Fibroblast of skin of right quadriceps (primary cell): ENCODE measurements at regions not wholly inside any gene's neighbourhood (a gene's known extent, or its start where the extent isn't known, plus 50 kb on each side); places are given as distances from the start of the nearest gene placed in this dataset.

ENCODE experiments used
- DNase-seq: peaks from one replicate; pipeline ENCODE4 v3.0.0-alpha.2; 2013

GRCh38 chr5:8150791-8151190 is 281.8 kb downstream of the MTRR start:
- no peak for DNase-seq

DNA sequence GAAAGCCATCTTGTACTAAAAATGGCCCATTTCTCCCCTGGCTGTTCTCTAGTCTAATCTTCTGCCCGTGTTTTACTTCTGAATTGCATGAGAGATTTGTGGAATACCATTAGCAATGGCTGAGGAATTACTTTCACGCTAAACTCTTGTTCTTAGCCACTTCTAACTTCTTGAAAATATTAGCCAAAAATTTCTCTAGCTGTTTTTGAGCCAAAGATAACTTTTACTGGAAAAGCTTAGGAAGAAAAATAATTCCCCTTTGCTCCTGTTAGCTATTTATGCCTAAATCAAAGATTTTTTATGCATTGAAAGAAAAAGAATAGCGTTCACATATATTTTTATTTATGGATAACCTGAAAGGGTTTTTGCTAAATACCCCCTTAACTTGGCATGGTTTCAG is 287.8 kb downstream of the MTRR start:
- no peak for DNase-seq

DNA sequence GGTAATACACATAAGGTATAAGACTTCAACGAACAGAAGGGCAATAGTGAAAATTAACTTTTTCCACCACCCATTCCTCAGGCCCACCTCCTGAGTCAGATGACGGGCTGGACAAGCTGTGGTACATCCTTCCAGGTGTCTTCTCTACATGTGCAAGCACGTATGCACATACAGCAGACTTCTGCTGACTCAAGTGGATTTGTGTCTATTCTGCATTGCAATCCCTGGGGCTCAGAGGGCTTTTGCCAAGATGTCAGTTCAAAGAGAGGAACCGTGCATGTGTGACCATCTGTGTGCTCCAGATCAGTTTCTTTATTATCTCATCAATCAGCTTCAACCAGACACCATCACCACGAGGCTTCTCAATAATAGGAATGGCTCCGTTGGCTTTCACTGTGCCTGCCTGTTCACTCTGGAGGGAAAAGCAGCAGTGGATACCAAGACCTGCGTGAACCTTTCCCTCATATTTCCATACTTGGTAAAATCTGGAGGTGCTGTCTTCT is 288.4 kb downstream of the MTRR start:
- no peak for DNase-seq

GRCh38 chr5:8176101-8176693 is 307.2 kb downstream of the MTRR start:
- DNase-seq, result peak; percentile 22

GRCh38 chr5:8184455-8185063 is 315.6 kb downstream of the MTRR start:
- DNase-seq, result peak; percentile 20

GRCh38 chr5:8185852-8186251 is 316.9 kb downstream of the MTRR start:
- no peak for DNase-seq

- DNase-seq, result no peak
Observed at GRCh38 chr5:8188874-8189565, 320.1 kb downstream of the MTRR start.

DNA sequence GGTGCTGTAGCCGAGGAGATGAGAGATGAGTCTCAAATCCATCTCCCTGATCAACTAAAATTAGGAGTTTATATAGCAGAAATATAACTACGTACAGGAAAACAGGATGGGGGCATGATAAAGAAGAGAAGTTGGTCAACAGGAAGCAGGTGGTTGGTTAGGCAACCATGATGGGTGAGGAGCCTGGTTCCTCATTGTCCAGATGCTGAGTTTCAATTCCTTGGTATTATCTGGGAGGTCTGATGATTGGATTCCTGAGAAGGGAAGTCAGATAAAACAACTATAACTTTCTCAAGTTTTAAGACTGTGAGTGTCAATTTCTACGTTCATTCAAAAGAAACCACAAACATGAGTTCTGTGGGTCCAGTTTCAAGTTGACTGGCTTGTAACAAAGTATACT is 323.9 kb downstream of the MTRR start:
- no peak for DNase-seq

- no peak for DNase-seq
Observed at GRCh38 chr5:8196061-8196460, 327.1 kb downstream of the MTRR start.

- no peak for DNase-seq
Observed at GRCh38 chr5:8208307-8208706, 339.4 kb downstream of the MTRR start.

DNA sequence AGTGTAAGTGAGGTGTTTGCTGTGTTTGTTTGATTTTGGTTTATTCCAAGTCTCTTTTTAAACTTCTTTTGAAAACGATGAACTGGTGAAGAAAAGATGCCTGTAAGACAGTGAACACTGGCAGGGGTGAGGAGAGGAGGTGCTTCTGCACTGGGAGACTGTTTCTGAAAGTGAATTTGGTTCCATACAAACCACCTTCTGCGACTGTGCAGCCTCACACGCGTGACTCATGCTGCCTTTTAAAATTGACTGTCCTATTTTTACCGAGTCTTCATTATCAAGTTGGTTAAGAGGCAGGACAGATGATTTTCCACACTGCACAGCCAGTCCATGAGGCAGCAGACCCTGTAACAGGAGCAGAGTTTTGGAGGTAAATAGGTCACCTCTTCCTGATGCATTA is 340.6 kb downstream of the MTRR start:
- no peak for DNase-seq

GRCh38 chr5:8213701-8214240 is 344.8 kb downstream of the MTRR start:
- no peak for DNase-seq

DNA sequence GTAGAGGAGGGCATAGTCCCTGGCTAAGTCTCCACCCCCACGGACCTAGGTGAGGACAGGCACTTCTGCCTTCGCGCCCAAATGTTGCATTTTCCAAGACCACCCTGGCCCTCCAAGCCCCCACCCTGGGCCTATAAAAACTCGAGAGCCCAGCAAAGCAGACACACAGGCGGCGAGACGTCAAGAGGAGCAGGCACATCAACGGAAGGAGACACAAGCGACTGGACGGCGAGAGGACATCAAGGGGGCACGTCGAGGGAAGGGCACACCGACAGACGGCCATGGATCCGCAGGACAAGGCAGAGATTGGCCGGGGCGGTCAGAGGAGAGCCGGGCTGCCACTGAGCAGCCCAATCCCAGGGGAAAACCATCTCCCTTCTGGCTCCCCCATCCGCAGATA is 348.0 kb downstream of the MTRR start:
- no peak for DNase-seq

DNA sequence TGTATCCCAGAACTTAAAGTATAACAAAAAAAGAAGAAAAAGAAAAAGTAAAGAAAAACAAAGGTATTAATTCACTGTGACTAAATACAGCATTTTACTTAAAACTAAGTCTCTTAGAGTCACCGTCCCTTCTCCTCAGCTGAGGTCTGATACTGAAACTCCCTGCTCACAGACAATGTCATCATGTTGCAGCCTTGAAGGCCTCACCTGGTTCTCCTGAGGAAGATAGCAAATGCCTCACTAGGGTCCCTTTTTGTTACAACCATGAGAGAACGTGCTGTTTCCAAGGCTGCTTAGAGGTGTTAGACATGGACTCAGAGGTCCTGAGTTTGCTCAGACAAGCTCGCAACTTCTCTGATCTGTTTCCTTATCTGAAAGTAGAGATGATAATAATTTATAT is 357.2 kb downstream of the MTRR start:
- no peak for DNase-seq

DNA sequence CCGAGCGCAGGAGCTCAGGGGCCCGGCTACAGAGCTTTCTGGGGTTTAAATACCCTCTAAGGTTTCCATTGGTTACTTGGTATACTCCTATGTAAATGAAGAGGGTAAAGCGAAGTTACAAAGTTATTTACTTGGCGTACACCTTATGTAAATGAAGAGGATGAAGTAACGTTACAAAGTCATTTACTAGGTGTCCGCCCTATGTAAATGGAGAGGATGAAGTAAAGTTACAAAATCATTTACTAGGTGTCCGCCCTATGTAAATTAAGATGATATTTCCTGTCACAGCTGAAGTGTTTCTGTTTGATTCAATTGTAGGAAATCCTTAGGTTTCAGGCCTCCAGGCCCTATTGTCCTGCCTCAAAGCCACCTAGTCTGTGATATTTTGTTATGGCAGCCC is 358.2 kb downstream of the MTRR start:
- DNase-seq, result no peak

DNA sequence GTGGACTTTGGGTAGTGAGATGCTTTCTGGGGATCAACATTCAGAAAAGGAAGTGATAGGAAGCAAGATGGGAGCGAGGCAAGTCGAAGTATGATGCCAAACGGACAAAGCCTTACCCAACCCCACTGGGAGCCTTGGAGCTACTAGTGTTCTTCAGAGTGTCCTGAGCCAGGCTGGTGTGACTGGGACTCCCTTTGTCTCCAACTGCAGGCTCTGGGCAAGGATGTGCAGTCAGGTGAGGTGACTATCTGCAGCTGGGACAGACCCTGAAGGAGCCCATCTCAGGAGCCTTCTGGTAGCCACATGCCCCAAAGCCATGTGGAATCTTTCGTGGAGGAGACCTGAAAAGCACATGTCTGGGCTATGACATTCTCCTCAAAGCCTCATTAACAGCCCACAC is 360.6 kb downstream of the MTRR start:
- DNase-seq, result no peak

DNA sequence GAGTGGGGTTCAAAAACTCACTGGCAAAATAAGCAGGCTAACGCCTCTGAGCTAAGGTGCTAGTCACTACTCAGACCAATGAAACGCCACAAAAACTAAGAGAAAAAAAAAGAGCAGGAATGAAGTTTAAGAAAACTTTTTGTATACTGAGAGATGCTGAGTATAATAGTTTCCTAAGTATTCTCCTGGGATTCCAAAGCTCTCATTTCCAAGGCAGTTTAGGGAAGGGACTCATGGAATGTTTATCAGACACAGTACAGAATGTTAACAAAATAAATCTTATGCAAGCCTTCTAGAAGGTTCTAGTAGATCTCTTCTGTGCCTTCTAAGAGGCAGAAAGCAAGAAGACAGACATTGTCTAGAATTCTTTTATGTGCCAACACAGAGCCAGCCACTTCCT is 361.9 kb downstream of the MTRR start:
- DNase-seq, result no peak

- DNase-seq, result no peak
Observed at GRCh38 chr5:8233479-8233878, 364.5 kb downstream of the MTRR start.

DNA sequence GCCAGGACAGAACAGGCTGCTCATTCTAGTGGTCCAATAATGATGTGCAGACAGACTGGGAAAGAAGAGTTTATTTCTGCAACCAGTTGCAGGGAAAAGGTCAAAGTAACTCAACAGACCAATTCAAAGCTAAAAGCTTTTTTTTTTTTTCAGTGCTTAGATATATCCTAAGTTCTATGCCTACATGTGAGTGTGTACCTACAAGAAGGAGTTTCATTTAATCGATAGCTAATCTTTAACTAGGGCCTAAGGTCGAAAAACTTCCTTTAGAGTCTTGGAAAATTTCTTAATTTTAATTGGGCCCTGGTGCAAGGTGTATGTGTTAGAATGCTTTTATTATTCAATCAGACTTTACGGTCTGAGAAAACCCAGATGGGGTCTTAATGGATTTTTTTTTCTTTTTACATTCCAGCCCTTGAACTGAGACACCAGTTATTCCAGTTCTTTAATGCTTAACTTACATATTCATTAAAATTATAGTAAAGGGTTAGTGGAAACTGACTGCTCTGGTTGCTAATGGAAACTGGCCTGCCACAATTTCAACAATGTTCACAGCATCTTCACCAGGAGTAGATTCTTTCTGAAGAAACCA is 365.3 kb downstream of the MTRR start:
- DNase-seq, result no peak

DNA sequence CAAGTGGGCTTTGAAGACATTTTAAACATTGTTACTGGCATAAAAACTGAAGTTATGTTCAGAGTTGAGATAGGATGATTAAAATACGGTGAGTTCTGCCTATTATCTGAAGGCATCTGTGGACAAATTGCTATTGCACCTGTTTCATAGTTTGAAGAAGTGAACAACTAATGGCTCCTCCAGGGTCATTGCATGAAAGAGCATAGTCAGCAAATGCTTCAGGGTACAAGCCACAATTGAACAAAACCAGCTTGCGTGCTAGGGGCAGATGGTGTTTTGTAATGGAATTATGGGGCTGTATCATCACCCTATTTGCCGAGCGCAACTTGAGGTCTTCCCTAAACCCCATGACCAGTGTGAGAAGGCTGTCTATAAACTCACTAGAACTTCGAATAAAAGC is 369.1 kb downstream of the MTRR start:
- DNase-seq, result no peak

DNA sequence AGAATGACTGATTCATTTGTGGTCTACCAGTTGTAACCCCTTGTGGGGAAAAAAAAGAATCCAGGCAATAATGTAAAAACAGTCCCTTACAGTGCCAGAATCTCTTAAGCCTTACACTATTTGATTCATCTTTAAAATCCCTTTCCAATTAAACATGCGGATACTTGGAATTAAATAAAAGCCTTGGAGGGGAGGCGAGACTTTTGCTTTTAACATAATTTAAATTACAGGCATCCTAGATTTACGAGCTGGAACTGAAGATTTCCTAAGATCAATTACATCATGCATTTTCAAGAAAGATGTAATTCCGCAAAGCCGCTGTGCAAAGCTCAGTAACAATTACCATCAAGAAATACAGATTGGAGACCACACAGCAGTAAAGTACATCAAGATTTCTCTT is 370.2 kb downstream of the MTRR start:
- no peak for DNase-seq

- DNase-seq, result no peak
Observed at GRCh38 chr5:8239646-8240045, 370.7 kb downstream of the MTRR start.

- DNase-seq, result no peak
Observed at GRCh38 chr5:8241076-8241475, 372.1 kb downstream of the MTRR start.

DNA sequence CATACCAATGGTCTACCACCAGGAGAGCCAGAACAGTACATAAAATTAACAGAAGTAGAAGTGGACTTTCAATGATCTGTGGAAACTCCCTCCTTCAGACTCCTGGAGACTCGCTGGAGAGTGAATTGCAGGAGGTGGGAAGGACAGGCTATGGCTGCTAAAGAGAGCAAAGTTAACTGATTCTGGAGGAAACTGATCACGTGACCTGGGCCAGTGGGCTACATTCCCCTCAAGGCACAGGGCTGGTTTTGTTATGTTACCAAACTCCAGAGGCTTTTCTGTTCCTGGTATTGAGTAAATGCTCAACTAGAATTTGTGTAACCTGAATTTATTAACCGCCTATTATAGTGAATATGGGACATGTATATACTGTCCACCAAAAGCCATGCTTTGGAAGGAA is 372.6 kb downstream of the MTRR start:
- no peak for DNase-seq
